HT-29 (cell line): ENCODE measurements at regions not wholly inside any gene's neighbourhood (a gene's known extent, or its start where the extent isn't known, plus 50 kb on each side); places are given as distances from the start of the nearest gene placed in this dataset.

ENCODE experiments used
- DNase-seq: peaks from one replicate; pipeline ENCODE4 v3.0.0-alpha.2; 2015; ENCODE audit warnings: low spot score

DNA sequence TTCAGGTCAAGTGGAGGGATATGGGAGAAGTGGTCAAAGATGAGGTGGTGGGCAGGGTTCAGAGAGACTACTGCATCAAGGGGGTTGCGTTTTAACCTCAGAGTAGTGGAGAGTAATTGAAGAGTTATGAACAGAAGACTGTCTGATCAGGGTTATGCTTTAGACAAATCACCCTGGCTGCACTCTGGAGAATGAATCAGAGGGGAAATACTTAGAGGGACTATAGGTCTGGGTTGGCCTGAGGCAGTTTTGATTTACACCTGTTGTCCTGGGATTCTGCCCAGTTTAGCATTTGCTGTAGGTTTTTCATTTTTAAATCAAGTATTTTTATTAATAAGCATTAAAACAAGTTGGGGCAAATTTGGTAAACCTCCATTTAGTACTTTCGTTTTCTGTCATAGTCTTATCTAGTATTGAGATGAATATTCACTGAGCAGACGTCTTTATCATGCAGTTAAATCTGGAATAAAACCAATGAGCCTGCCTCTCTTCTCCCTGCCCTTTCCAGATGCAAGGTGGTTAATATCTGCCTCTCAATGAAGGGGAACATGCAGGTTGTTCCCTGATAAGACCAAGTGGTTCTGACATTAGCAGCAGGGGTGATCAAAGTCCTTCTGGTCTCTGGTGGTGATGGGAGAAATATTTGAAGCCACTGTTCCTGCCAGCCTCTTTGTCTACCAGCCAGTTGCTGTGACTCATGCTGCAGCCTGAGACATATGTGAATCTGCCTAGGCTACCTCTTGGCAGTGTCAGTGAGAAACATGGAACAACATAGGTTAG, 116.0 kb upstream of the RPS6KA3 start:
- DNase-seq = peak; percentile 48

DNA sequence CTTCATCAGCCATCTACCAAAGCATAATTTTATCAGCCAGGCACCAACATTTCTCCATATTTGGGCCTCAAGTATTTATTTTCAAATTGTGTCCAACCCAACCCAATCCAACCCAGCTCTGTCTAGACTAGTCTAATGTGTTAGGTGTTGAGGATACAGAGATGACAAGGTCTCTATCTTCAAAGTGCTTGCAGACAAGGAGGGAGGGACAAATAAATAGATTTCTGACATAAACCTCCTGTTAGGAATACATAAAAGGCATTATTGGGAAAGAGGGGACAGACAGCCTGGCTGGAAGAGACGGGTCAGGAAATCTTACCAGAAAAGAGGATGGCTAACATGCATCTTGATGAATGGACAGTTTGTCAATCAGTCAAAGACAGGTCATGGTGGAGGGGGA, 115.4 kb upstream of the RPS6KA3 start:
- no peak for DNase-seq

DNA sequence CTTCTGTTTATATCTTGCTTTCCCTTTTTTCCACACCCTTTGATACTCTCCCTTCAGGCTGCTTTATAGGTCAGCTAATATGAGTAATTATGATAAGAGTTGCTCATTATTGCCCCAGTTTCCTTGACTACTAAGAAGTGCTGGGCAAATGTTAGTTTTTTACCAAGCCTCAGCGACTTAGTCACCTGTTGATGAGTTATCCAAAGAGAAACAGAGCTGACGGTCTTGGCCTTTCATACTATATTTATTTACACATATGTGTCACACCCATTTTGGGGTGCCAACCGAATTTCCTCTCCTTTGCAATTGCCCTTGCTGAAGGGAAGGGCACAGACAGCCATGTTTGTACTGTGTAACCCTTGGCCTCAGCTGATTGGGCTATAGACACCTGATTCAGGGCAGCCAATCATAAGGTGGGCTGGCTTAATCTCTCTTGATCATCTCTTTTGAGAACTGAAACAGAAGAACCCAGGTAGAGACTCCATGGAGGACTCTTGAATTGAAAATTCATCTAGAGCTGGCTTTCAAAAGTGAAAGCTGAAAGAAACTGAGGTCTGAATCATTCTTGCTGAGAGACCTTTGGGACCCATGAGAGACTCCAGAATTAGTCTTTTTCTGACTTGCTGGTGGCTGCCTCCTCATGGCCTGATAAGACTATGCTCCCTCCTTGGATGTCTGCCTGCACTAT, 111.7 kb upstream of the RPS6KA3 start:
- peak; percentile 72 for DNase-seq

DNA sequence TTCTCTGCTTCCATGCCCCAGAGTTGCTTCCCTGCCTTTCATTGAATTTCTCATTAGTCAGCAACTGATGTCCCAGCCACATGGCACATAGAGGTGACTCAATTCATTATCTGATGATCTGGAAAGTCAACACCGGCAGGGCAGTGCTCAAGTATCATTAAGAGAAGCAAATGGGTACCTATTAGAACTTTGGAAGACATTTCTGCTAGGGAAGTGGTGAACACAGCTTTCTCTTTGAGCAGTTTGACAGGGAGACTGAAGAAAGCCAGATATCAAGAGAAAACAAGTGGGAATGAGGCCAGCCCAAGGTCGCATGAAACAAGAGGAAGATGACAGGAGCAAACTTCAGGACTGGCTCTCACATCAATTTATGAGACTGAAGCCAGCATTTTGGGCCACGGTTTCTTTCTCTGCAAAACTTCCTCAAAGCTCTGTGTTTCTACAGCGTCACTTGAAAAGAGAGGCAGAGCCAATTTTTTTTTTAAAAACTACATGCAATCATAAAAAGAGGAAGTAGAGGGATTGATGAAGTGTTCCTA, 108.3 kb upstream of the RPS6KA3 start:
- peak; percentile 53 for DNase-seq

DNA sequence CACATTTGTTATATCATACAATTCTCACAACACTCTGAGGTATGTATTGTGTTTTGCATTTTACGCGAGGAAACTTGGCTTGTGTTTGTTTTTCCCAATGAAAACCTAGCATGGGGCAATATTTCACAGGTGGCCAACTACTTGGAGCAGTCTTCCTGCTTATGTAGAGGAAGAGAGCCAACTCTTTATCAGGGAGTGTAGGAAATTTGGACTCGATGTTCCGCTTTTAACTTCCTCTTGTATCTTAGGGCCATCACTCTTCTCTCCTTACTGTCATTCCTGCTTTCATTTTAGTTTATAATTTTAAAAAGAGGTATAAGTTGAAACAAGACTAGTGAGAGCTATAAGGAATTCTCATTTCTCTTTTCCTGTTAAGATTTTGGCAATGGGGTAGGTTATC, 107.7 kb upstream of the RPS6KA3 start:
- DNase-seq = no peak

DNA sequence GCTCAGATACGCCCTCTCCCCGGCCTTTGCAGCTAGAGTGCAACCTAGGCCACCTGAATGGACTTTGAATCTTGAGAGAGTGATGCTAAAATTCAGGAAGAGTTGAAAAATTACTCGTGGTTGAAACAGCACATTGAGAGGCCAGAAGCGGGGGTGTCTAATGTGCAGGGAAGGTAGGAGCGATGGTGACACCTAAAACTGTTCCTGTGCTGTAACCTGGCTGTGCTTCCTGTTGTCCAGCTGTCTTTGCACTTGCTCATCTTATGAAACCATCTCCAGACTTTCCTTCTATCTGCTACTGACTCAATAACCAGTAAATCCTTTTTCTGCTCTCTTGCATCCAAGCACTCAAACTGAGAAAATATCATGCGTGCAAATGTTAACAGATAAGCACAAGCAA, 106.4 kb upstream of the RPS6KA3 start:
- no peak for DNase-seq

DNA sequence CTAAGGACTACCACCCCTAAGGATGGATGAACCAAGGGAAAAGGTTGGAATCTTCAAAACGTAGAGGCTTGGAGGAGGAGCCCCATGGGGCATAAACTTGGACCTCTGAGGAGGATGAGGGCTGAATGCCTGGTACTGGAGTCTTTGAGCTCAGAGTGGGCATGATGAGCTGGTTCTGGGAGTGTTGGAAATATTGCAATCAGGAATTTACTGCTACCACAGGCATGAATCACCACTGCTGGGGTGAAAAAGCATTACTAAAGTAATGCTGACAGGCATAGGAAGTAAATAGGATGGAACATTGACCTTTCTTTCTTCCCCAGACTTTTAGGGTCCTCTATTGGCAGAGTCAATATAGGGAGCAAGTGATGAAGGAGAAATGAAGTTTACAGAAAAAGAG, 105.8 kb upstream of the RPS6KA3 start:
- DNase-seq = no peak

DNA sequence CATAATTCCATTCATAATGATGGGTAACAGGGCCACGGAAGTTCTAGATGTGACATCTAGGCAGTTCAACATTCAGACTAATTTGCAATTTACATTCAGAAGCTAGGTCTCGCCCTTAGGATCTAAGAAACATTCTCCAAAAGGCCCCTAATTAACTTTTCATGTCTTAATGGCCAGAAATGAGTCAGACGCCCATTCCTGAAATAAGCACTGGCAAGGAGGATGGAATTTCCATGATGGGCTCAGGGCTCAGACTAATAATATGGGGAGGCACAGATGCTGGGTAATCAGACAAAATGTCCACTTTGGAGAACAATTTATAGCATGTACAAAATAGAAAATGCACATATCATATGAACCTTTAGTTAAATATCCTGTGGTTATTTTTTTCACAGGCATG, 102.8 kb upstream of the RPS6KA3 start:
- DNase-seq = no peak

DNA sequence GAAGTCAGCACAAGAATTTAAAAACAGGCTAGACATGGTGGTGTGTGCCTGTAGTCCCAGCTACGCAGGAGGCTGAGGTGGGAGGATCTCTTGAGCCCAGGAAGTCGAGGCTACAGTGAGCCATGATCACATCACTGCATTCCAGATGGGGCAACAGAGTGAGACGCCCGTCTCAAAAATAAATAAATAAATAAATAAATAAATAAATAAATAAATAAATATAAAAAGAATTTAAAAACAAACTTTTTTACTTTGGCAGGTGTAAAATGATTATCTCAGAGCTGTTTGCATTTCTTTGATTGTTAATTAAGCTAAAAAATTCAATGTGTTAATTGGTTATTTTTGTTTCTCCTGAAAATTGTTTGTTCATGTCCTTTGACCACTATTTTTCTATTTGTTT, 97.5 kb upstream of the RPS6KA3 start:
- no peak for DNase-seq

DNA sequence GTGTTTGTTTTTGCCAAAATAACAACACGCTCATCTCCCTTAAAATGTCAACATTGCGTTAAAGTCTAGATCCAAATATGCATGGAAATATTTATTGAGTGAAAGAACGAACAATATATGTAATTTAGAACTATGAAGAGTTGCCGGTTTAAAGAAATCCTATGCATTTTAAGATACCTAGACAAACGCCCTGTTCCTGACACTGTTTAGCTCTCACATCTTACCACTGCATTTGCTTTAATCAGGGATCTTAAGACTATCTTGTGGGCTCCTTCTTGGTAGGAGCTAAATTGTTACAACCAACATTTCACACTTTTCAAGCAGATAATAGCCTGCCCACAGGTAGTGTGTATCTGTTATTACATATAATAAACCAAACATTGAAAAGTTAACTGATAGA, 96.6 kb upstream of the RPS6KA3 start:
- DNase-seq = no peak

DNA sequence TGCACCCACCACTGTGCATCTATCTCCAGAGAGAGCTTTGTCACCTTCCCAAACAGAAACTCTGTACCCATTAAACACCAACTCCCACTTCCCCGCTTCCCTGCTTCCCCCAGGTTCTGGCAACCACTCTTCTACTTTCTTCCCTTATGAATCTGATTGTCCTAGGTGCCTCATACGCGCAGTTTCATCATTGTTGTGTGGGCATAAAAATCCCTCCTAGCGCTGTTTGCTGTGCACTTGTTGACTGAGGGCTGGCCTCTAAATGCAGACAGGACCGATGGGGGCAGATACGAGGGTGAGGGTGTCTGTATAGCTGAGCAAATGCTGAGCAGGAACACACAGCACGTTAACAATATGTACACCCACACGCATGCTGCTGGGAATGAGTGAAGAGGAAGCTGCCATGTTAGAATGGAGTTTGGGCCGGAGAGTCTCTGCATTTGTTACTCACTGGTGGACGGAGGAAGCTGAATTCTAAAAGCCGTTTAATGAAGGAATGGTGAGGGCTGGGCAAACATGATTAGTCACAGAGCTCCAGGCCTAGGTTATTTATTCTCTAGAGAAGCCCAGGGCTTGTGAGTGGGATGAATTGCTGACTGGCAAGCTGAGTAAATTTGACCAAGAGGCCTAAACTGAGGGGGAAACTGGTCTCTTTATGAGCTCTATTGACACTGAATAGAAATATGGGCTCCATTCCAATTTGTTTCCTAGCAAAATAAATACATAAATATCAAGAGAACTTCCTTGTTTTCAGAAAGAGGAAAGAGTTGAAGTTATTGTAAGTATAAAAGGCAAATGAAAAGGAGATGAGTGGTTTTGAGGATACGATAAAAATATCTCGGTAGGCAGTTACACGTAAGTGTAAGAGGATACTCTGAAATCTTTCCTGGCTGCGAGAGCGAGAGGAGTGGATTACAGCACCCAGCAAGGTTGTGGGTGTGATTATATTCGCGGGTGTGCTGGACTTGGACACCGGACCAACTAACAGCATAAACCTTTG, 95.9 kb upstream of the RPS6KA3 start:
- peak; percentile 86 for DNase-seq

DNA sequence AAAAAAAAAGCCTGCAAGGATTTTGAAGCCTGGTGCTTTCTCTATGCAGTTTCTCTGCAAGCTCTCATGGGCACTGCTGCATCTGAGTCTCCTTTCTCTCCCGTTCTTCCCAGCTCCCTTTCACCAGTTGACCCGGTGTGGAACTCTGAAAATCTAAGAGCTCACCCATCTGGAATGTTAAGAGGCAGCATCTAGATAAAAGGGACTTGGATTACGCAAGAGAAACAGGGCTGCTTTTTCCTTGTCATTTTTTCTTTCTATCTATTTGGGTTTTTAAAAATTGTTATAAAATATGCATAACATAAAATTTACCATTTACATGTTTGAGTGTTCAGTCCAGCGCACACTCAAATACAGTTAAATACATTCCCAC, 95.2 kb upstream of the RPS6KA3 start:
- peak; percentile 66 for DNase-seq

DNA sequence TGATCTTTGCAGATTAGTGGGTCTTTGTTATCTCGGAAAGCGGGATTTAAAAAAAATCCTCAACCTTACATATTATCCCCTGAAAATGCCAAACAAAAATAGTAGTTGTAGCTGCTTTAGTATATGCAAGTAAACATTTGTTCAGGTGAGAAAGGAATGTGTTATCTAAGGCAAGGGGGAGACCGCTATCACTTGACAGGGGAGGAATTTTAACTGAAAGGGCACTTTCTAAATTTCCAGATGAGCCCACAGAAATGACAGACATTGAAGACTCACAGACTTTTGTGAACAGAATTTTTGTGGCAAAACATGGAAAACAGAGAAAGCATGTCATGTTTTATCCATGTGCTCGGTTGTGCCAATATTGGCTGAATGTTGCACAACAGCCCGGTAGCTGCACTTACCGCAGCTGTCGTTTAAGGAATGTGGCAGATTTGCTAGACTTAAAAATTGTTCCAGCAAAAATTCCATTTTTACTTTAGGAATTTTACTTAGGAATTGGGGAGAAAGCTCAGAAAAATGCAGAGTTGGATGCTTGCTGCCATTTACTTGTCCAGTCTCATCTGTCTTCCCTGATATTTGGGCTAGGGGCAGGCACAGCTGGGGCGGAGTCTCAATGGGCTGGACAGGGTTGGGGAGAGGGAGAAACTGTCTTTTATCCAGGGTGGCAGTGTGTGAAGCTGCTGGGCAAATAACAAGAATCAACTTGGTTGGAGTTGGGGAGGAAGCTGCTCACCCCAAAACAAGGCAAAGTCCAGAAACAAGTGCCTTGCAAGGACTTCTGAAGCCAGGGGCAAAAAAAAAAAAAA, 94.6 kb upstream of the RPS6KA3 start:
- peak; percentile 41 for DNase-seq

DNA sequence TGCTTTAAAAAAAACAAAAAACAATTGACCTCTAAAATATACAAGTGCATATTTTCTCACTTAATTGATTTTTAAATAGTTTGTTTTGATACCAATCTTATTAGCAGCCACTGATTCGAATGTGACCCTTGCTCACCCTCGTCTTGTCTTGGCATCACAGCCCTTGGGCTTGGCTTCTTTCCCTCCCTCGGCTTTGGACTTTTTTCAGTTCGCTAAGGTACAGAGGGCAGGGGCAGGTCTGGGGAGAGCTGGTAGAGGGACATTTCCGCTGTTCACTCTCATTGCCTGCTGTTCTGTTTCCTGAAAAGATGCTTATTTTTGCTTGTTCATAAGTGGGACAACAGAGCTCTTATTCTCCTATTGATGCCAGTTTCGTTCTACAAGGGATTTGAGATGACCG, 88.5 kb upstream of the RPS6KA3 start:
- DNase-seq = no peak

DNA sequence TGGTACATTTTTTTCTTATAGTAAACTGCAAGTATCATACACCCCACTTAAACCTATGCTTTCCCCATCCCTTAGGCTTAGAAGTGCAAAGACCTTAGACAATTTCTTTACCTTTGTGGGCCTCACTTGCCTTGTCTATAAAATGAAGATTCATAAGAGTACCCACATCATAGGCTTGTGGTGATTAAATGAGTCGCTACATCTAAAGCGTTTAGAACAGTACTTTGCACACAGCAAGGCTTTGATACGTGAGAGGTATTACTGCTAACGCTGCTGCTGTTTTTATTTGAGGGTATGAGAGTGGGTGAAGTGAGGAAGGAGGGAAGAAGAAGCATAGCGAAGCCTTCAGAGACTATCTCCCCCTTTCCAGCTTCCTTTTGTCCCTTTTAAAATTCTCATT, 87.8 kb upstream of the RPS6KA3 start:
- DNase-seq = no peak

DNA sequence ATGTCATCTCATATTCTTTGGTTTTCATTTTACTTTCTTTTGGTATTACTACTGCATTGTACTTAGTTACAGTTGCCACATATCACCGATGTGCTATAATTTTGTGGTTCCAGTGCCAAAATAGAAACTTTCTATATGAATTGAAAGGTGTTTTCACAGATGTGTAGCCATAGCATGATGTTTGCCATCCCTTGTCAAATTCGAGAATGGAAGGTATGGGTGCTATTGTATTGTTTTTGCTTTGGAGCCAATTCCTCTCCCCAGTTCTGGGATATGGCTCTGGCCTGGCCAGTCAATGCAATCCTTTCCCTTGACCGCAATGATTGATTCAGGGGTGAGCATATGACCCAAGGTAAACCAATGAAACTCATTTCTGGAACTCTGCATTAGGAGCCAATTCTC, 86.2 kb upstream of the RPS6KA3 start:
- no peak for DNase-seq

DNA sequence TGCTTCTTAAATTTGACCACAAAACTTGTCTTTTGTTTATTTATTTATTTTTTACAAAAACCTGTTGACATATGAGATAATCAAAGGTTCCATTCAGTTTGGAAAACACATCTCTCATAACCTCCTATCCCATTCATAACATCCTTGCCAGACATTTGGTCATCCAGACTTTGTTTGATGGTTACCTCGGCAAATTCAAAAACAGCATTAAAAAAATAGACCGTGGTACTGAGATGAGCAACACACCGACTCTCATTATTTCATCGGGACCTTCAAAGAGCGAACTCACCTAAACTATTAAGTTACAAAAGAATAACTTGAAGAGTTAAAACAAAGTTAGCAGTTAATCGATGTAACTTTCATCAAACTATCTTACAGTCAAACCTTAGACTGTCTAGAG, 85.8 kb upstream of the RPS6KA3 start:
- no peak for DNase-seq

DNA sequence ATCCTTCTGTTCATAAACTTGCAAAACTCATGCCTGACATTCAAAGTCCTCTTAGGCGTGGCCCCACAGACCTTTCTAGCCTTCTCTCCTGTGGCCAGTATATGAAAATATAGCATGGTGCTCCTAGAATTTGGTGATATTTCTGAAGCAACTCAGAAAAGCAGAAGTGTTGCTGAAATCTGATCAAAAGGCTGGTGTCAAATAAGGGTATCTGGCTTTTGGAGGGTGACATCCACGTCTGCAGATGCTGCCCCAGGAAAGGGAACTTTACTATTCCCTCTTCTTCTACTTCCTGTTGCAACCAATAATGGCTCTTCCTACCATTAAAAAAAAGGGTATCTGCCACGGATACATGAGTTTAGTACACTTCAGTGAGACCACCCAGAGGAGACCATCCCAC, 83.9 kb upstream of the RPS6KA3 start:
- no peak for DNase-seq

DNA sequence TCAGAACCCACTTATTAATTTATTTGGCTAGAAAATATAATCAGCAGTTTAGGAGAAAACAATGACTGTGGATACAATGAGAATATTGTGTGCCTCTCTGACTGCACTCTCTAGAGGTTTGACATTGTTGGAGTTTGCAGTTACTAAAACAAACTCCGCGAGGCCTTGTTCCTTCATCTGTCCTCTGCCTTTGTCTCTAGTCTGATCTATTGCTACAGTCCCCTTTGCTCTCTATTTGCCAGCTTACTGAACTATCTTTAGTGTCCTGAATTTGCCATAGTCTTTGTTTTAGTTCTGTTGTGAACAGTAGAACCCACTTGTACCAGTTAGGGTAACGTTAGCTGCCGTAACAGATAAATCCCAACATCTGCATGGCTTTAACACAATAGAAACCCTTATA, 81.4 kb upstream of the RPS6KA3 start:
- DNase-seq = no peak

DNA sequence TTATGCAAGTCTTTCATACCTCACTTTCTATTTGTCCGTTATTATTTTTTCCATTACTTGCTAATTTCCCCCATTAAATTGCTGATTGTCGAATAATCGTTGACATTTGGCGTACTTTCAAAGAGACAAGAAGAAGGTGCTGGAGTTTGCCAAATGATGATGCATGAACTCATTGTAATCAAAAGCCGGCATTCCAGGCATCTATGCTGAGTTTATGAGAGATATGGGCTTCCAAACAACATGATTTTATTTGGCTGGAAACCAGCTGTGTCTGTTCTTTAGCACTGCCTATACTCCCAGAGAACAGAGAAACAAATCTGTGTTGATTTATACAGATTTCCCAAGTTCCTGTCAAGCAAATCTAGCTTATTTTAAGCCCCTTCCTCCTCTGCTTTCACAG, 80.8 kb upstream of the RPS6KA3 start:
- DNase-seq = no peak

DNA sequence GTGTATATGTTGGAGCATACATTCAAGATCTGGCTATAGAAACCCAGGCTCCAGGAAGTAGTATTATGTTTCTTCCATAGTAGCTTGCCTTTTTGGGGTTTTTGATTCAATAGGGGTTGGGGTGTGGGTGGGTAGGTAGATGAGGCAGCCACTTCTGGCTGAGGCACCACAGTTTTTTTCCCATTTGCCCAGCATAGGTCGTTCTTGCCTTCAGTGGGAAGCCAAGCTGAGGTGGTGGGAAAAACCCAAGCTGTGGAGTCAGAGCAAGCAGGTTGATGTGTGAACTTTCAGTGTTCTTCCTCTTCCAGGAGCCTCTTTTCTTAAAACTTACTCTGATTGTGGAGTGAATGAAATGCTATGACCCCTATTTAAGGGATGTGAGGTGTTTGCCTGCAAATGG, 67.0 kb upstream of the RPS6KA3 start:
- DNase-seq = no peak
